AG09319 (cell line): ENCODE measurements at regions not wholly inside any gene's neighbourhood (a gene's known extent, or its start where the extent isn't known, plus 50 kb on each side); places are given as distances from the start of the nearest gene placed in this dataset.

Experiments used
- DNase-seq: peaks from one replicate; pipeline ENCODE4 v3.0.0-alpha.2; 2010; ENCODE audit warnings: low read depth; ENCODE audit errors: extremely low read depth
- TF ChIP-seq, protein P1 (sequence below): IDR thresholded peaks from 2 replicates; pipeline ENCODE4 v1.5.1; 2011; ENCODE audit warnings: low read depth, mild to moderate bottlenecking, inconsistent platforms, low read length, moderate library complexity

GRCh38 chr14:97073622-97074021 is 276.4 kb downstream of the VRK1 start:
- no peak for DNase-seq
- TF ChIP-seq, protein P1, sequence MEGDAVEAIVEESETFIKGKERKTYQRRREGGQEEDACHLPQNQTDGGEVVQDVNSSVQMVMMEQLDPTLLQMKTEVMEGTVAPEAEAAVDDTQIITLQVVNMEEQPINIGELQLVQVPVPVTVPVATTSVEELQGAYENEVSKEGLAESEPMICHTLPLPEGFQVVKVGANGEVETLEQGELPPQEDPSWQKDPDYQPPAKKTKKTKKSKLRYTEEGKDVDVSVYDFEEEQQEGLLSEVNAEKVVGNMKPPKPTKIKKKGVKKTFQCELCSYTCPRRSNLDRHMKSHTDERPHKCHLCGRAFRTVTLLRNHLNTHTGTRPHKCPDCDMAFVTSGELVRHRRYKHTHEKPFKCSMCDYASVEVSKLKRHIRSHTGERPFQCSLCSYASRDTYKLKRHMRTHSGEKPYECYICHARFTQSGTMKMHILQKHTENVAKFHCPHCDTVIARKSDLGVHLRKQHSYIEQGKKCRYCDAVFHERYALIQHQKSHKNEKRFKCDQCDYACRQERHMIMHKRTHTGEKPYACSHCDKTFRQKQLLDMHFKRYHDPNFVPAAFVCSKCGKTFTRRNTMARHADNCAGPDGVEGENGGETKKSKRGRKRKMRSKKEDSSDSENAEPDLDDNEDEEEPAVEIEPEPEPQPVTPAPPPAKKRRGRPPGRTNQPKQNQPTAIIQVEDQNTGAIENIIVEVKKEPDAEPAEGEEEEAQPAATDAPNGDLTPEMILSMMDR = no peak

GRCh38 chr14:97074456-97074855 is 277.3 kb downstream of the VRK1 start:
- TF ChIP-seq, protein P1 = no peak
- no peak for DNase-seq

- DNase-seq = no peak
- TF ChIP-seq, protein P1 = no peak
Measured at GRCh38 chr14:97074856-97075255, 277.7 kb downstream of the VRK1 start.

DNA sequence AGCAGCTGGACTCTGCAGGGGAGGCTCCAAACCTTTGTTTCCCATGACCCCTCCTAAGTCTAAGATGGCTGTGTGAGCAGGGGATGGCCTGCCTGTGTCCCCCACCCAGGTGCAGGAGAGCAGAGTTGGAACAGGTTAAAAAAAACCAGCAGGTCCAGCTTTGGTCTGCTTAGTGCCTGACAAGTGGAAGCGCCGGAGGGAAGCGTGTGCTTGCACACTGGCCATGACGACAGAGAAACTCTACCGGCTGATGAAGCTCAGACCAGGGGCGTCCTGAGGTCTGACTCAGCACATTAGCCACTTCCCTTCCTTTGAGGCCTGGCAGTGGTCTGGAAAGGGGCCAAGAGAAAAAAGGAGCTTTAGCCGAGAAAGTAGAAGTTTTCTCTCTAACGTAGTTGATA is 280.1 kb downstream of the VRK1 start:
- DNase-seq = no peak
- TF ChIP-seq, protein P1 = no peak

DNA sequence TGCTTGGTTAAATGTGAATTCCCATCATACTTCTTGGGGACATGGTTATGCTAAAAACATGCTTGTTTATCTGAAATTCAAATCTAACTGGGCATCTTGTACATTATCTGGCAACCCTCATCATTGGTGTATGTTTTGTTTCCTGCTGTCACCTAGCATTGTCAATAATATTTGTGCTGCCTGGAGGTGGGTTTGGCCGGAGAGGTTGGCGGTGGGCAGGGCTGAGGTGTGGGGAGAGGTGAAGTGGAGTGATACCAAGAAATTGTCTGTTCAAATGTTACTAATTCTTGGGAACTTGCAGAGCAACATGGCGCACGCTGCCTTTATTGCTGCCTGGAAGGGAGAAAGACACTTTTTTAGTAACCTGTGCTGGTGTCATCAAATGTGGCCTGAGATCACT is 280.5 kb downstream of the VRK1 start:
- DNase-seq = no peak
- TF ChIP-seq, protein P1 = no peak

DNA sequence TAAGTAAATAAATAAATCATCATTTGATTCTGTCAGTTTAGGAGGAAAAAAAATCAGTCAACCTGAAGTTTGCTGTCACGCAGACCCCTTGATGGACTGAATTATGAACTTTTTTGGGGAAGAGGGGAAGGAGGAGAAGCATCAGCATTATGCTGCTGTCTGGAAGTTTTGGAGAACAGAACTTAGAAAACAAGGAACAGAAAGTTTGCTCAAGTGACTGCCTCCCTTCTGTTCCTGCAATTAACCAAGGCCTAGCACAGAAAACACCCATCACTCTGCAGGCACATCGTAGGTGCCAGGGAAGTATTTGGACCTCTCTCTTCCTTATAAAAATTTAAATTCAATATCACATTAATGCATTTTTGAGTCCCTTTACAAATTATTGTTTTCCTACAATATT is 283.8 kb downstream of the VRK1 start:
- no peak for DNase-seq

GRCh38 chr14:97095269-97095668 is 298.1 kb downstream of the VRK1 start:
- TF ChIP-seq, protein P1 = no peak
- no peak for DNase-seq

More for the DNA sequence above, 283.8 kb downstream of the VRK1 start:
- TF ChIP-seq, protein P1 = no peak
